PC-3 (cell line): ENCODE measurements at regions not wholly inside any gene's neighbourhood (a gene's known extent, or its start where the extent isn't known, plus 50 kb on each side); places are given as distances from the start of the nearest gene placed in this dataset.

Experiments used
- CTCF ChIP-seq: fragments of 300-600 bp; sonication (generic); conservative IDR thresholded peaks from 2 replicates; pipeline ENCODE4 v1.5.1; 2017; ENCODE audit warnings: antibody characterized with exemption, low read depth, mild to moderate bottlenecking, low read length
- EZH2 ChIP-seq: fragments of 300-600 bp; sonication (generic); IDR thresholded peaks from one replicate; pipeline ENCODE4 v1.6.1; 2017; ENCODE audit warnings: antibody characterized with exemption, mild to moderate bottlenecking, low read length; ENCODE audit not compliant: unreplicated experiment
- EZH2phosphoT487 ChIP-seq: fragments of 300-600 bp; sonication (generic); IDR thresholded peaks from 2 replicates; pipeline ENCODE4 v1.6.1; 2018; ENCODE audit warnings: mild to moderate bottlenecking, antibody characterized with exemption, low read length, borderline replicate concordance

DNA sequence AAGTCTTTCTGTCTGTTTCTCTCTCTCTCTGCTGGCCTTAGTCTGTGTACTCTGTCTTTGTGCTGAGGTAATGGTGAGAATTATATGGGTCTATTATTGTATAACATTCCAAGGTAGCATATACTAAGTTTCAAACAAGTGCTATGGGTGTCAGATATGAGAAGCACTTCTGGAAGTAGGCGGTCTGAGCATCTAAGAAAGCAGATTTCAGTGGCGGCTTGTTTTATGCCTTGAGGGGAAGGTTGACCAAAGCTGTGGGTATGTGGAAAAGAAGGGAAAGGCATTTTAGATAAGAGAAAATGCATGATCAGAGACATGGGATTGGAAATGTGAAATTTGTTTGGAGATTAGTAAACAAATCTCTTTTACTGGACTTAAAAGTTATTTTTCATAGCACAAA is 348.5 kb downstream of the RFC3 start:
- TF ChIP-seq CTCF (no peak), EZH2 (no peak), EZH2phosphoT487 (no peak)
